Gastroesophageal sphincter (tissue), 3 donors: ENCODE measurements at regions not wholly inside any gene's neighbourhood (a gene's known extent, or its start where the extent isn't known, plus 50 kb on each side); places are given as distances from the start of the nearest gene placed in this dataset.

Source experiments
- POLR2AphosphoS5 ChIP-seq: sonication (generic); formaldehyde crosslinking; IDR thresholded peaks from one replicate; pipeline ENCODE4 v1.6.1; 2017; ENCODE audit warnings: antibody characterized with exemption
- TF ChIP-seq, protein P1 (sequence below), 4 experiments: fragments of 200-600 bp in 2 of 4; fragments of 450-650 bp in 2 of 4; sonication (generic) in 1 of 4; IDR thresholded peaks; one replicate each; pipeline ENCODE4 v1.5.1; 2017 to 2019; ENCODE audit warnings: antibody characterized with exemption in 4 of 4, mild to moderate bottlenecking in 2 of 4, moderate library complexity in 2 of 4

- TF ChIP-seq, protein P1, sequence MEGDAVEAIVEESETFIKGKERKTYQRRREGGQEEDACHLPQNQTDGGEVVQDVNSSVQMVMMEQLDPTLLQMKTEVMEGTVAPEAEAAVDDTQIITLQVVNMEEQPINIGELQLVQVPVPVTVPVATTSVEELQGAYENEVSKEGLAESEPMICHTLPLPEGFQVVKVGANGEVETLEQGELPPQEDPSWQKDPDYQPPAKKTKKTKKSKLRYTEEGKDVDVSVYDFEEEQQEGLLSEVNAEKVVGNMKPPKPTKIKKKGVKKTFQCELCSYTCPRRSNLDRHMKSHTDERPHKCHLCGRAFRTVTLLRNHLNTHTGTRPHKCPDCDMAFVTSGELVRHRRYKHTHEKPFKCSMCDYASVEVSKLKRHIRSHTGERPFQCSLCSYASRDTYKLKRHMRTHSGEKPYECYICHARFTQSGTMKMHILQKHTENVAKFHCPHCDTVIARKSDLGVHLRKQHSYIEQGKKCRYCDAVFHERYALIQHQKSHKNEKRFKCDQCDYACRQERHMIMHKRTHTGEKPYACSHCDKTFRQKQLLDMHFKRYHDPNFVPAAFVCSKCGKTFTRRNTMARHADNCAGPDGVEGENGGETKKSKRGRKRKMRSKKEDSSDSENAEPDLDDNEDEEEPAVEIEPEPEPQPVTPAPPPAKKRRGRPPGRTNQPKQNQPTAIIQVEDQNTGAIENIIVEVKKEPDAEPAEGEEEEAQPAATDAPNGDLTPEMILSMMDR (IDR thresholded peaks at IDR 0.05): no peak
- no peak for TF ChIP-seq POLR2AphosphoS5
These were observed 405.6 kb upstream of the MEX3C start for GRCh38 chr18:51603111-51603510.
